WERI-Rb-1 (cell line): ENCODE measurements at regions not wholly inside any gene's neighbourhood (a gene's known extent, or its start where the extent isn't known, plus 50 kb on each side); places are given as distances from the start of the nearest gene placed in this dataset.

Experiments used
- DNase-seq: peaks from one replicate; pipeline ENCODE4 v3.0.0-alpha.2; 2020
- H3K27ac ChIP-seq: fragments of 250-450 bp; sonication (Bioruptor Pico); 2 replicates; pipeline ENCODE4 v1.5.1; 2020; ENCODE audit warnings: mild to moderate bottlenecking, moderate library complexity
- H3K27me3 ChIP-seq: fragments of 250-450 bp; sonication (Bioruptor Pico); 2 replicates; pipeline ENCODE4 v1.5.1; 2021; ENCODE audit warnings: mild to moderate bottlenecking, low read depth, moderate library complexity; ENCODE audit not compliant: insufficient read depth, severe bottlenecking
- H3K36me3 ChIP-seq: fragments of 250-450 bp; sonication (Bioruptor Pico); 2 replicates; pipeline ENCODE4 v1.5.1; 2020; ENCODE audit warnings: mild to moderate bottlenecking, moderate library complexity
- H3K4me3 ChIP-seq: 2 replicates; pipeline ENCODE4 v1.5.1; 2011; ENCODE audit warnings: low read depth, mild to moderate bottlenecking, control low read depth, low read length
- H3K9me3 ChIP-seq: fragments of 250-450 bp; sonication (Bioruptor Pico); 2 replicates; pipeline ENCODE4 v1.5.1; 2021; ENCODE audit warnings: mild to moderate bottlenecking, moderate library complexity; ENCODE audit not compliant: severe bottlenecking
- CTCF ChIP-seq: IDR thresholded peaks from 2 replicates; pipeline ENCODE4 v1.5.1; 2011; ENCODE audit warnings: low read depth, mild to moderate bottlenecking, control low read depth, inconsistent platforms, low read length

GRCh38 chr1:64337926-64338325 is 132.0 kb upstream of the CACHD1 start:
- no peak for DNase-seq
- H3K27me3 ChIP-seq, result no peaks in the 10 kb centered on the region
- TF ChIP-seq CTCF, result no peak
- no peak overlapping the region for H3K4me3 ChIP-seq
- no peaks in the 10 kb centered on the region for H3K36me3 ChIP-seq
- H3K9me3 ChIP-seq, result no peaks in the 10 kb centered on the region
- no peak overlapping the region; the same call in 1 of the 2 replicates for H3K27ac ChIP-seq

- Histone ChIP-seq H3K27ac (no peak overlapping the region), H3K27me3 (no peaks in the 10 kb centered on the region), H3K9me3 (no peaks in the 10 kb centered on the region), H3K4me3 (no peak overlapping the region), H3K36me3 (no peaks in the 10 kb centered on the region)
- no peak for TF ChIP-seq CTCF
- no peak for DNase-seq
Measured at GRCh38 chr1:64340361-64340760, 129.6 kb upstream of the CACHD1 start.

- H3K27me3 ChIP-seq, result no peaks in the 10 kb centered on the region
- no peaks in the 10 kb centered on the region for H3K9me3 ChIP-seq
- no peaks in the 10 kb centered on the region for H3K36me3 ChIP-seq
- DNase-seq, result no peak
- TF ChIP-seq CTCF, result no peak
- H3K4me3 ChIP-seq, result no peak overlapping the region
- H3K27ac ChIP-seq, result no peak overlapping the region
Measured at GRCh38 chr1:64343105-64343822, 126.7 kb upstream of the CACHD1 start.

- no peak overlapping the region for H3K4me3 ChIP-seq
- no peak for DNase-seq
- H3K27ac ChIP-seq, result no peak overlapping the region
Measured at GRCh38 chr1:64343823-64344190, 126.1 kb upstream of the CACHD1 start.

GRCh38 chr1:64348270-64348960 is 121.5 kb upstream of the CACHD1 start:
- no peaks in the 10 kb centered on the region for H3K36me3 ChIP-seq
- H3K4me3 ChIP-seq, result no peak overlapping the region
- no peaks in the 10 kb centered on the region for H3K27me3 ChIP-seq
- DNase-seq, result no peak
- no peak overlapping the region for H3K27ac ChIP-seq
- no peak for TF ChIP-seq CTCF
- no peaks in the 10 kb centered on the region for H3K9me3 ChIP-seq

More at GRCh38 chr1:64343823-64344190, 126.1 kb upstream of the CACHD1 start:
- Histone ChIP-seq H3K9me3 (no peaks in the 10 kb centered on the region), H3K27me3 (no peaks in the 10 kb centered on the region), H3K36me3 (no peaks in the 10 kb centered on the region)
- TF ChIP-seq CTCF, result no peak
